ENCODE measurements at regions not wholly inside any gene's neighbourhood (a gene's known extent, or its start where the extent isn't known, plus 50 kb on each side); places are given as distances from the start of the nearest gene placed in this dataset.

GRCh38 chr2:120809151-120809550 lies 73.5 kb downstream of the GLI2 start:
- intact Hi-C loops (cut with micrococcal nuclease; ENCODE audit: unreplicated experiment): no loop called here
- H3K4me2 ChIP-seq: no peak overlapping the region
- CTCF ChIA-PET: no interaction called here

GRCh38 chr2:120809609-120810440 lies 74.2 kb downstream of the GLI2 start:
- Histone ChIP-seq H3K9me2 (ENCODE audit: insufficient read depth) (no peaks in the 10 kb centered on the region), H3K36me3 (ENCODE audit: low read depth) (no peaks in the 10 kb centered on the region), H3K27me3 (ENCODE audit: insufficient read depth, low read depth) (peaks cover 51% of the 10 kb centered on the region), H3K4me2 (no peak overlapping the region), H3K27ac (no peak overlapping the region), H3K79me2 (ENCODE audit: low read depth) (no peaks in the 10 kb centered on the region), H3K4me3 (no peak overlapping the region), H3F3A (ENCODE audit: insufficient read depth, low read depth) (no peaks in the 10 kb centered on the region), H4K20me1 (ENCODE audit: insufficient read depth) (no peaks in the 10 kb centered on the region), H3K4me1 (replicated peaks; ENCODE audit: insufficient read depth) (no peaks in the 10 kb centered on the region), H2AFZ (no peak overlapping the region), H3K9me3 (ENCODE audit: insufficient read depth, low read depth) (no peaks in the 10 kb centered on the region)
- DNase-seq: no peak
- POLR2A ChIA-PET (ENCODE audit: unreplicated experiment): no interaction called here
- CTCF ChIA-PET: no interaction called here
- no TSS peak for BruUV-seq (replicated peaks)
- TF ChIP-seq CTCF (conservative IDR thresholded peaks at IDR 0.05) (no peak), EZH2 (IDR thresholded peaks at IDR 0.05; ENCODE audit: low read depth) (no peak)
- intact Hi-C loops (cut with micrococcal nuclease; ENCODE audit: unreplicated experiment): no loop called here

More at GRCh38 chr2:120809151-120809550, 73.5 kb downstream of the GLI2 start:
- Histone ChIP-seq H3K36me3 (ENCODE audit: low read depth) (no peaks in the 10 kb centered on the region), H3K9me2 (ENCODE audit: insufficient read depth) (no peaks in the 10 kb centered on the region), H3F3A (ENCODE audit: insufficient read depth, low read depth) (no peaks in the 10 kb centered on the region), H3K79me2 (ENCODE audit: low read depth) (no peaks in the 10 kb centered on the region), H3K27me3 (ENCODE audit: insufficient read depth, low read depth) (peaks cover 48% of the 10 kb centered on the region), H2AFZ (no peak overlapping the region), H3K4me3 (no peak overlapping the region), H3K4me1 (replicated peaks; ENCODE audit: insufficient read depth) (no peaks in the 10 kb centered on the region), H4K20me1 (ENCODE audit: insufficient read depth) (no peaks in the 10 kb centered on the region), H3K27ac (no peak overlapping the region), H3K9me3 (ENCODE audit: insufficient read depth, low read depth) (no peaks in the 10 kb centered on the region)
- TF ChIP-seq EZH2 (IDR thresholded peaks at IDR 0.05; ENCODE audit: low read depth) (no peak), CTCF (conservative IDR thresholded peaks at IDR 0.05) (no peak)
- BruUV-seq (replicated peaks): no TSS peak
- no peak for DNase-seq
- POLR2A ChIA-PET (ENCODE audit: unreplicated experiment): no interaction called here

- Histone ChIP-seq H3K4me3 (no peak overlapping the region), H3K9me2 (ENCODE audit: insufficient read depth) (no peaks in the 10 kb centered on the region), H4K20me1 (ENCODE audit: insufficient read depth) (no peaks in the 10 kb centered on the region), H3K27ac (no peak overlapping the region), H3F3A (ENCODE audit: insufficient read depth, low read depth) (no peaks in the 10 kb centered on the region), H3K79me2 (ENCODE audit: low read depth) (no peaks in the 10 kb centered on the region), H3K4me2 (no peak overlapping the region), H2AFZ (no peak overlapping the region), H3K9me3 (ENCODE audit: insufficient read depth, low read depth) (no peaks in the 10 kb centered on the region), H3K4me1 (replicated peaks; ENCODE audit: insufficient read depth) (no peaks in the 10 kb centered on the region), H3K36me3 (ENCODE audit: low read depth) (no peaks in the 10 kb centered on the region), H3K27me3 (ENCODE audit: insufficient read depth, low read depth) (peaks cover 52% of the 10 kb centered on the region)
- BruUV-seq (replicated peaks): no TSS peak
- CTCF ChIA-PET: no interaction called here
- POLR2A ChIA-PET (ENCODE audit: unreplicated experiment): no interaction called here
- intact Hi-C loops (cut with micrococcal nuclease; ENCODE audit: unreplicated experiment): no loop called here
- no peak for TF ChIP-seq EZH2 (IDR thresholded peaks at IDR 0.05; ENCODE audit: low read depth)
- no peak for TF ChIP-seq CTCF (conservative IDR thresholded peaks at IDR 0.05)
- DNase-seq: no peak
Measured at GRCh38 chr2:120810639-120811038, 75.0 kb downstream of the GLI2 start.
